ENCODE measurements at regions not wholly inside any gene's neighbourhood (a gene's known extent, or its start where the extent isn't known, plus 50 kb on each side); places are given as distances from the start of the nearest gene placed in this dataset.
"Not testable (repeated sequence)": the region's sequence is repeated elsewhere in the genome, so short reads cannot be mapped to it uniquely, and the experiment has no call there.

GRCh38 chr3:55297245-55297644 is 189.9 kb downstream of the WNT5A start:
- DNase-seq (ENCODE audit: low spot score) = no peak

GRCh38 chr3:55296791-55297190 is 190.3 kb downstream of the WNT5A start:
- no peak for DNase-seq (ENCODE audit: low spot score)

GRCh38 chr3:55296030-55296429 is 191.1 kb downstream of the WNT5A start:
- DNase-seq (ENCODE audit: low spot score) = no peak

- DNase-seq (ENCODE audit: low spot score) = no peak
Measured at GRCh38 chr3:55294557-55294956, 192.5 kb downstream of the WNT5A start.

GRCh38 chr3:55292360-55292759 is 194.7 kb downstream of the WNT5A start:
- DNase-seq (ENCODE audit: low spot score) = no peak

GRCh38 chr3:55288657-55289056 is 198.4 kb downstream of the WNT5A start:
- no peak for DNase-seq (ENCODE audit: low spot score)

- DNase-seq (ENCODE audit: low spot score) = no peak
Measured at GRCh38 chr3:55286693-55287092, 200.4 kb downstream of the WNT5A start.

- no peak for DNase-seq (ENCODE audit: low spot score)
Measured at GRCh38 chr3:55285156-55285555, 201.9 kb downstream of the WNT5A start.

- no peak for DNase-seq (ENCODE audit: low spot score)
Measured at GRCh38 chr3:55283441-55283925, 203.6 kb downstream of the WNT5A start.

GRCh38 chr3:55282994-55283393 is 204.1 kb downstream of the WNT5A start:
- no peak for DNase-seq (ENCODE audit: low spot score)

GRCh38 chr3:55272031-55272645 is 215.0 kb downstream of the WNT5A start:
- DNase-seq (ENCODE audit: low spot score) = no peak

- no peak for DNase-seq (ENCODE audit: low spot score)
Measured at GRCh38 chr3:55271549-55271948, 215.6 kb downstream of the WNT5A start.

GRCh38 chr3:55270976-55271375 is 216.1 kb downstream of the WNT5A start:
- no peak for DNase-seq (ENCODE audit: low spot score)

GRCh38 chr3:55269636-55270035 is 217.5 kb downstream of the WNT5A start:
- DNase-seq (ENCODE audit: low spot score) = no peak

- DNase-seq (ENCODE audit: low spot score) = no peak
Measured at GRCh38 chr3:55269096-55269495, 218.0 kb downstream of the WNT5A start.

- no peak for DNase-seq (ENCODE audit: low spot score)
Measured at GRCh38 chr3:55267206-55267930, 219.7 kb downstream of the WNT5A start.

- DNase-seq (ENCODE audit: low spot score) = no peak
Measured at GRCh38 chr3:55264919-55265318, 222.2 kb downstream of the WNT5A start.

- no peak for DNase-seq (ENCODE audit: low spot score)
Measured at GRCh38 chr3:55252921-55253320, 234.2 kb downstream of the WNT5A start.

- not testable (repeated sequence) for DNase-seq (ENCODE audit: low spot score)
Measured at GRCh38 chr3:55249156-55249555, 237.9 kb downstream of the WNT5A start.

GRCh38 chr3:55247666-55248065 is 239.4 kb downstream of the WNT5A start:
- no peak for DNase-seq (ENCODE audit: low spot score)

GRCh38 chr3:55246033-55246432 is 241.1 kb downstream of the WNT5A start:
- DNase-seq (ENCODE audit: low spot score) = no peak

GRCh38 chr3:55245351-55245750 is 241.8 kb downstream of the WNT5A start:
- no peak for DNase-seq (ENCODE audit: low spot score)

- DNase-seq (ENCODE audit: low spot score) = no peak
Measured at GRCh38 chr3:55244247-55244646, 242.9 kb downstream of the WNT5A start.

GRCh38 chr3:55243678-55244077 is 243.4 kb downstream of the WNT5A start:
- no peak for DNase-seq (ENCODE audit: low spot score)

Data from activated CD4-positive, alpha-beta T cell treated with anti-CD3 and anti-CD28 coated beads, Interleukin-2, Interleukin-4, amounts not matched to agents 100 ng/mL and 50 ng/mL, durations not matched to agents 16 hours and 8 hours (primary cell).